T-cell (primary cell): ENCODE measurements at regions not wholly inside any gene's neighbourhood (a gene's known extent, or its start where the extent isn't known, plus 50 kb on each side); places are given as distances from the start of the nearest gene placed in this dataset.
"Not testable (repeated sequence)": the region's sequence is repeated elsewhere in the genome, so short reads cannot be mapped to it uniquely, and the experiment has no call there.

Experiments
- ATAC-seq, 4 experiments: fragments of 200-7000 bp in 3 of 4; fragments of 150-1000 bp in 1 of 4; cut with Tn5 transposase; replicated peaks in 1 of 4; 1 replicate in 3 of 4; 2 replicates in 1 of 4; pipeline ENCODE4 v1.10.0; 2021; ENCODE audit warnings: moderate library complexity in 3 of 4, mild to moderate bottlenecking in 2 of 4, moderate number of reproducible peaks in 1 of 4
- CTCF ChIA-PET, 2 donors: fragments of 300-600 bp; sonication (Branson Sonifier 250); formaldehyde crosslinking; loops; one replicate each; lab custom pipeline; 2022; ENCODE audit warnings: antibody characterized with exemption in 2 of 2; lab: Charles Lee
- POLR2A ChIA-PET, 2 donors: fragments of 300-600 bp; sonication (Branson Sonifier 250); formaldehyde crosslinking; loops; one replicate each; lab custom pipeline; 2022; ENCODE audit warnings: antibody characterized with exemption in 2 of 2; lab: Charles Lee
- DNase-seq, 35 experiments: peaks; one replicate each; pipeline versions ENCODE4 v3.0.0 to v3.0.0-alpha.2; 2013 to 2023
- H3K27ac ChIP-seq: one replicate; pipeline ENCODE4 v1.5.1; 2013; ENCODE audit warnings: low read length
- H3K27me3 ChIP-seq, 2 experiments: replicated peaks in 1 of 2; 1 replicate in 1 of 2; 2 replicates in 1 of 2; pipeline versions ENCODE4 v1.6.1 to v1.7.0; 2013; ENCODE audit warnings: low read length in 1 of 2, mixed read lengths in 1 of 2; ENCODE audit not compliant: control insufficient read depth in 2 of 2, insufficient read depth in 2 of 2; ENCODE audit errors: extremely low read depth in 1 of 2
- H3K36me3 ChIP-seq, 2 donors: 1 replicate in 1 of 2; 2 replicates in 1 of 2; pipeline versions ENCODE4 v1.6.1 to v1.7.0; 2013; ENCODE audit warnings: low read length in 1 of 2; ENCODE audit not compliant: control insufficient read depth in 2 of 2, insufficient read depth in 1 of 2; ENCODE audit errors: extremely low read depth in 1 of 2
- H3K4me1 ChIP-seq, 2 experiments: 1 replicate in 1 of 2; 2 replicates in 1 of 2; pipeline versions ENCODE4 v1.6.1 to v1.7.0; 2013; ENCODE audit warnings: low read length in 2 of 2, mixed read lengths in 1 of 2; ENCODE audit not compliant: insufficient read depth in 2 of 2, control insufficient read depth in 1 of 2; ENCODE audit errors: extremely low read depth in 1 of 2
- H3K4me3 ChIP-seq, 2 donors: 1 replicate in 1 of 2; 2 replicates in 1 of 2; pipeline versions ENCODE4 v1.5.1 to v1.7.0; 2013; ENCODE audit warnings: mild to moderate bottlenecking in 2 of 2, low read length in 1 of 2, moderate library complexity in 1 of 2; ENCODE audit not compliant: control insufficient read depth in 1 of 2; ENCODE audit errors: extremely low read depth in 1 of 2
- H3K9me3 ChIP-seq: 2 replicates; pipeline ENCODE4 v1.7.0; 2013
- H3K27ac Mint-ChIP-seq, 2 donors: one replicate each; pipeline ENCODE4 v1.8.0; 2020 to 2021; ENCODE audit warnings: mild to moderate bottlenecking in 2 of 2, mixed read lengths in 2 of 2
- H3K27me3 Mint-ChIP-seq, 2 donors: one replicate each; pipeline ENCODE4 v1.8.0; 2021 to 2022; ENCODE audit warnings: mixed read lengths in 2 of 2
- H3K36me3 Mint-ChIP-seq: one replicate; pipeline ENCODE4 v1.8.0; 2021; ENCODE audit warnings: mixed read lengths
- H3K4me1 Mint-ChIP-seq, 3 donors: one replicate each; pipeline ENCODE4 v1.8.0; 2020 to 2022; ENCODE audit warnings: mixed read lengths in 3 of 3, mild to moderate bottlenecking in 1 of 3
- H3K4me3 Mint-ChIP-seq, 3 donors: one replicate each; pipeline ENCODE4 v1.8.0; 2020 to 2022; ENCODE audit warnings: mild to moderate bottlenecking in 3 of 3, mixed read lengths in 3 of 3, moderate library complexity in 3 of 3
- H3K9me3 Mint-ChIP-seq, 3 donors: one replicate each; pipeline ENCODE4 v1.8.0; 2020 to 2022; ENCODE audit warnings: mixed read lengths in 3 of 3
- WGBS: methylation state at CpG from one replicate; pipeline ENCODE4 v1.1.5; 2013; ENCODE audit warnings: missing lambda C conversion rate; ENCODE audit not compliant: insufficient coverage; 5-methylcytosine and 5-hydroxymethylcytosine counted together

GRCh38 chr2:122333932-122334331 is 578.5 kb downstream of the TSN start:
- Histone ChIP-seq H3K36me3 (no peaks in the 10 kb centered on the region), H3K4me1 (no peaks in the 10 kb centered on the region), H3K4me3 (no peak overlapping the region), H3K9me3 (no peaks in the 10 kb centered on the region), H3K27me3 (no peaks in the 10 kb centered on the region), H3K27ac (no peak overlapping the region)
- Mint-ChIP-seq H3K9me3 (peaks cover 0 to 4% (median 0%) of the 10 kb centered on the region in 3 donors), H3K4me1 (no peaks in the 10 kb centered on the region), H3K36me3 (no peaks in the 10 kb centered on the region), H3K4me3 (no peak overlapping the region), H3K27ac (no peak overlapping the region), H3K27me3 (peaks cover 0 to 6% of the 10 kb centered on the region in 2 donors)
- ATAC-seq (no peak), DNase-seq (no peak)
- POLR2A ChIA-PET, result no interaction called here
- CTCF ChIA-PET, result no interaction called here
- no CpG with 5 or more reads among the region's 2 CpGs for WGBS

- Histone ChIP-seq H3K27ac (no peak overlapping the region), H3K4me1 (no peaks in the 10 kb centered on the region), H3K4me3 (no peak overlapping the region), H3K9me3 (no peaks in the 10 kb centered on the region), H3K27me3 (no peaks in the 10 kb centered on the region), H3K36me3 (no peaks in the 10 kb centered on the region)
- H3K27ac Mint-ChIP-seq, result no peak overlapping the region
- DNase-seq, result no peak
- H3K27me3 Mint-ChIP-seq, result peaks cover 0 to 6% of the 10 kb centered on the region in 2 donors
- H3K9me3 Mint-ChIP-seq, result peaks cover 0 to 4% (median 0%) of the 10 kb centered on the region in 3 donors
- H3K4me1 Mint-ChIP-seq, result no peaks in the 10 kb centered on the region
- no peak for ATAC-seq
- H3K4me3 Mint-ChIP-seq, result no peak overlapping the region
- no CpG with 5 or more reads among the region's 5 CpGs for WGBS
- POLR2A ChIA-PET, result no interaction called here
- no peaks in the 10 kb centered on the region for H3K36me3 Mint-ChIP-seq
- CTCF ChIA-PET, result no interaction called here
Measured at GRCh38 chr2:122338000-122338399, 582.5 kb downstream of the TSN start.

- no peak for DNase-seq
- H3K4me3 ChIP-seq, result no peak overlapping the region
- H3K27ac ChIP-seq, result no peak overlapping the region
- Mint-ChIP-seq H3K4me3 (no peak overlapping the region), H3K4me1 (no peaks in the 10 kb centered on the region), H3K36me3 (no peaks in the 10 kb centered on the region), H3K27ac (no peak overlapping the region), H3K9me3 (peaks cover 0 to 2% (median under 1%) of the 10 kb centered on the region in 3 donors), H3K27me3 (no peaks in the 10 kb centered on the region)
- no peaks in the 10 kb centered on the region for H3K4me1 ChIP-seq
- POLR2A ChIA-PET, result no interaction called here
- no peaks in the 10 kb centered on the region for H3K36me3 ChIP-seq
- CTCF ChIA-PET, result no interaction called here
- H3K9me3 ChIP-seq, result no peaks in the 10 kb centered on the region
- H3K27me3 ChIP-seq, result no peaks in the 10 kb centered on the region
- 100% methylated on average over 1 of the region's 3 CpGs for WGBS
- no peak for ATAC-seq
Measured at GRCh38 chr2:122340246-122340645, 584.8 kb downstream of the TSN start.

- ChIA-PET CTCF (no interaction called here), POLR2A (no interaction called here)
- no peaks in the 10 kb centered on the region for H3K9me3 ChIP-seq
- H3K4me1 ChIP-seq, result no peaks in the 10 kb centered on the region
- H3K27ac Mint-ChIP-seq, result no peak overlapping the region
- no peak overlapping the region for H3K4me3 Mint-ChIP-seq
- H3K36me3 Mint-ChIP-seq, result no peaks in the 10 kb centered on the region
- H3K36me3 ChIP-seq, result no peaks in the 10 kb centered on the region
- DNase-seq (no peak), ATAC-seq (no peak)
- no peak overlapping the region for H3K27ac ChIP-seq
- WGBS, result 80% methylated on average over 3 of the region's 5 CpGs
- no peaks in the 10 kb centered on the region for H3K27me3 Mint-ChIP-seq
- H3K27me3 ChIP-seq, result no peaks in the 10 kb centered on the region
- no peak overlapping the region for H3K4me3 ChIP-seq
- no peaks in the 10 kb centered on the region for H3K4me1 Mint-ChIP-seq
- peaks cover 0 to 8% (median 3%) of the 10 kb centered on the region in 3 donors for H3K9me3 Mint-ChIP-seq
Measured at GRCh38 chr2:122341007-122341406, 585.6 kb downstream of the TSN start.

DNA sequence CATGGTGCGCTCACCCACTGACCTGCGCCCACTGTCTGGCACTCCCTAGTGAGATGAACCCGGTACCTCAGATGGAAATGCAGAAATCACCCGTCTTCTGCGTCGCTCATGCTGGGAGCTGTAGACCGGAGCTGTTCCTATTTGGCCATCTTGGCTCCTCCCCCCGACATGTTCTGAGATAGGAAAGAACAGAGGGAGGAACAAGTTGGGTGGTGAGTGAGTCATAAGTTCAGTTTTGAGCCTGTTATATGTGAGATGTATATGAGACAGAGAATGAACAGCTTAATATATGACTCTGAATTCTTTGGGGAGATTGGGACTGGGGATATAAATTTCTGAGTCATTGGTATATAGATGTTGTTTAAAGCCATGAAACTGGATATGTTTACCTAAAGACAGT is 596.7 kb downstream of the TSN start:
- 98% methylated on average over 4 of the region's 8 CpGs for WGBS
- H3K27ac Mint-ChIP-seq, H3K36me3 Mint-ChIP-seq, H3K27me3 ChIP-seq, H3K9me3 Mint-ChIP-seq, H3K4me3 Mint-ChIP-seq, H3K27ac ChIP-seq, DNase-seq, H3K4me3 ChIP-seq, CTCF ChIA-PET, H3K4me1 Mint-ChIP-seq, H3K4me1 ChIP-seq, H3K27me3 Mint-ChIP-seq, POLR2A ChIA-PET, ATAC-seq, H3K36me3 ChIP-seq, H3K9me3 ChIP-seq: not testable (repeated sequence)

- Histone ChIP-seq H3K27me3 (no peaks in the 10 kb centered on the region), H3K9me3 (no peaks in the 10 kb centered on the region), H3K36me3 (no peaks in the 10 kb centered on the region), H3K4me3 (no peak overlapping the region), H3K27ac (no peak overlapping the region), H3K4me1 (no peaks in the 10 kb centered on the region)
- CTCF ChIA-PET, result no interaction called here
- POLR2A ChIA-PET, result no interaction called here
- no peaks in the 10 kb centered on the region for H3K27me3 Mint-ChIP-seq
- H3K27ac Mint-ChIP-seq, result no peak overlapping the region
- H3K4me3 Mint-ChIP-seq, result no peak overlapping the region
- no peaks in the 10 kb centered on the region for H3K36me3 Mint-ChIP-seq
- DNase-seq (no peak), ATAC-seq (no peak)
- WGBS, result no CpG with 5 or more reads among the region's 1 CpG
- peaks cover 0 to 5% (median 0%) of the 10 kb centered on the region in 3 donors for H3K9me3 Mint-ChIP-seq
- no peaks in the 10 kb centered on the region for H3K4me1 Mint-ChIP-seq
Measured at GRCh38 chr2:122357998-122358397, 602.5 kb downstream of the TSN start.

DNA sequence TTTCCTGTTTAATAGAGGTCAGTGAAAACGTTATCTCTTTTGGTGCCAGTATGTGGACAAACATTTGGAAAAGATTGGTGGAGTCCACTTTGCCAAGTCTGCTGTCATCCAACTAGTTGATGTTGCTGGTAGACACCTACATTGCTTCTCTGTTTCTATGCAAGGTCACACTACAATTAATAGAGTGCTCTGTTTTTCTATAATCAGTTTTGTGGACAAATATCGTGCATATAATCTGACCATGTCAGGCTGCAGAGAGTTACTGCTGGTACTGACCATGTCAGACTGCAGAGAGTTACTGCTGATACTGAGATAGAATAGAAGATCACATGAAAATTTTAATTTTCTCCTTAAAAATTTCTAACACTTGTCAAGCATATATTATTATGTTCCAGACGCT is 603.3 kb downstream of the TSN start:
- WGBS, result no CpG with 5 or more reads among the region's 3 CpGs
- Mint-ChIP-seq H3K4me3 (no peak overlapping the region), H3K9me3 (peaks cover 0 to 5% (median 0%) of the 10 kb centered on the region in 3 donors), H3K27ac (no peak overlapping the region), H3K27me3 (no peaks in the 10 kb centered on the region), H3K4me1 (no peaks in the 10 kb centered on the region), H3K36me3 (no peaks in the 10 kb centered on the region)
- H3K27me3 ChIP-seq, result no peaks in the 10 kb centered on the region
- ChIA-PET CTCF (no interaction called here), POLR2A (no interaction called here)
- DNase-seq (no peak), ATAC-seq (no peak)
- H3K36me3 ChIP-seq, result no peaks in the 10 kb centered on the region
- H3K4me3 ChIP-seq, result no peak overlapping the region
- no peaks in the 10 kb centered on the region for H3K9me3 ChIP-seq
- H3K27ac ChIP-seq, result no peak overlapping the region
- H3K4me1 ChIP-seq, result no peaks in the 10 kb centered on the region
